Thoracic aorta (tissue), 2 donors: ENCODE measurements at regions not wholly inside any gene's neighbourhood (a gene's known extent, or its start where the extent isn't known, plus 50 kb on each side); places are given as distances from the start of the nearest gene placed in this dataset.

Experiments
- ATAC-seq: fragments of 150-250 bp; one replicate; pipeline ENCODE4 v1.8.0; 2017; ENCODE audit warnings: low read depth; ENCODE audit not compliant: insufficient number of reproducible peaks, low FRiP score
- DNase-seq: peaks from one replicate; pipeline ENCODE4 v3.0.0-alpha.2; 2020; ENCODE audit warnings: low spot score
- H3K27ac ChIP-seq, 2 donors: fragments of 200-600 bp; sonication (generic); 1 replicate in 1 of 2; 2 replicates in 1 of 2; pipeline ENCODE4 v1.5.1; 2016; ENCODE audit warnings: mild to moderate bottlenecking in 2 of 2, moderate library complexity in 2 of 2
- H3K27me3 ChIP-seq: fragments of 200-600 bp; sonication (generic); replicated peaks from 2 replicates; pipeline ENCODE4 v1.6.0; 2016; ENCODE audit warnings: mild to moderate bottlenecking; ENCODE audit not compliant: insufficient read depth
- H3K36me3 ChIP-seq: fragments of 200-600 bp; sonication (generic); one replicate; pipeline ENCODE4 v1.5.1; 2016
- H3K4me1 ChIP-seq, 2 donors: fragments of 200-600 bp; sonication (generic); 1 replicate in 1 of 2; 2 replicates in 1 of 2; pipeline versions ENCODE4 v1.5.1 to v1.6.0; 2016; ENCODE audit warnings: low read depth in 2 of 2, mild to moderate bottlenecking in 1 of 2; ENCODE audit not compliant: control insufficient read depth in 1 of 2
- H3K4me3 ChIP-seq: fragments of 200-600 bp; sonication (generic); 2 replicates; pipeline ENCODE4 v1.5.1; 2016; ENCODE audit warnings: mild to moderate bottlenecking
- H3K9me3 ChIP-seq: fragments of 200-600 bp; sonication (generic); 2 replicates; pipeline ENCODE4 v1.5.1; 2016
- TF ChIP-seq, protein P1 (sequence below): fragments of 200-600 bp; sonication (generic); IDR thresholded peaks from one replicate; pipeline ENCODE4 v1.5.1; 2019; ENCODE audit warnings: antibody characterized with exemption

- Histone ChIP-seq H3K27me3 (no peaks in the 10 kb centered on the region), H3K9me3 (no peaks in the 10 kb centered on the region), H3K27ac (no peak overlapping the region), H3K4me1 (no peaks in the 10 kb centered on the region), H3K4me3 (no peak overlapping the region), H3K36me3 (no peaks in the 10 kb centered on the region)
- TF ChIP-seq, protein P1, sequence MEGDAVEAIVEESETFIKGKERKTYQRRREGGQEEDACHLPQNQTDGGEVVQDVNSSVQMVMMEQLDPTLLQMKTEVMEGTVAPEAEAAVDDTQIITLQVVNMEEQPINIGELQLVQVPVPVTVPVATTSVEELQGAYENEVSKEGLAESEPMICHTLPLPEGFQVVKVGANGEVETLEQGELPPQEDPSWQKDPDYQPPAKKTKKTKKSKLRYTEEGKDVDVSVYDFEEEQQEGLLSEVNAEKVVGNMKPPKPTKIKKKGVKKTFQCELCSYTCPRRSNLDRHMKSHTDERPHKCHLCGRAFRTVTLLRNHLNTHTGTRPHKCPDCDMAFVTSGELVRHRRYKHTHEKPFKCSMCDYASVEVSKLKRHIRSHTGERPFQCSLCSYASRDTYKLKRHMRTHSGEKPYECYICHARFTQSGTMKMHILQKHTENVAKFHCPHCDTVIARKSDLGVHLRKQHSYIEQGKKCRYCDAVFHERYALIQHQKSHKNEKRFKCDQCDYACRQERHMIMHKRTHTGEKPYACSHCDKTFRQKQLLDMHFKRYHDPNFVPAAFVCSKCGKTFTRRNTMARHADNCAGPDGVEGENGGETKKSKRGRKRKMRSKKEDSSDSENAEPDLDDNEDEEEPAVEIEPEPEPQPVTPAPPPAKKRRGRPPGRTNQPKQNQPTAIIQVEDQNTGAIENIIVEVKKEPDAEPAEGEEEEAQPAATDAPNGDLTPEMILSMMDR: no peak
- DNase-seq: no peak
- no peak for ATAC-seq
Measured at GRCh38 chr2:221635949-221636348, 63.8 kb upstream of the EPHA4 start.

DNA sequence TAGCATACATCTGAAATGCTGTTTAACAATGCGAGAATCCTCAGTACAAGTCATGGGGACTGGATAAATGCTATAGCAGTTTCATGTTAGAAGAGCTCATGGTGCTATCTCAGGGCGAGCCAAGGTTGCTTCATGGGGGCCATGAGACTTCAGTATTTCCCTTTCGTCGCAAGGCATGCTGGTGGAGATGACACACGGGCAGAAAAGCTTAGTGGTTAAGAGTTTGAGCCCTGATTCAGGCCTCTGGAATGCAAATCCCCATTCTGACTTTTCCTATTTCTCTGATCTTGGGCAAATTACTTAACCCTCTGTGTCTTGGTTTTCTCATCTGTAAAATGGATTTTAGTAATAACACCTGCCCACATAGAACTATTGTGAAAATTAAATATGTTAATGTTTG is 57.4 kb upstream of the EPHA4 start:
- no peaks in the 10 kb centered on the region for H3K27me3 ChIP-seq
- no peak for DNase-seq
- no peaks in the 10 kb centered on the region for H3K9me3 ChIP-seq
- no peak for ATAC-seq
- H3K27ac ChIP-seq: no peak overlapping the region
- TF ChIP-seq, protein P1: no peak
- no peaks in the 10 kb centered on the region for H3K4me1 ChIP-seq
- no peak overlapping the region for H3K4me3 ChIP-seq
- no peaks in the 10 kb centered on the region for H3K36me3 ChIP-seq

GRCh38 chr2:221624475-221624874 is 52.4 kb upstream of the EPHA4 start:
- H3K27ac ChIP-seq: no peak overlapping the region
- DNase-seq (no peak), ATAC-seq (no peak)

More at GRCh38 chr2:221624475-221624874, 52.4 kb upstream of the EPHA4 start:
- TF ChIP-seq, protein P1: no peak
- no peaks in the 10 kb centered on the region for H3K36me3 ChIP-seq
- no peak overlapping the region for H3K4me3 ChIP-seq
- H3K9me3 ChIP-seq: no peaks in the 10 kb centered on the region
- no peaks in the 10 kb centered on the region for H3K4me1 ChIP-seq
- H3K27me3 ChIP-seq: no peaks in the 10 kb centered on the region
